ENCODE measurements at regions not wholly inside any gene's neighbourhood (a gene's known extent, or its start where the extent isn't known, plus 50 kb on each side); places are given as distances from the start of the nearest gene placed in this dataset.
A peak's percentile ranks its signal among the peaks of the same experiment; 100 is the strongest.
"Not testable (repeated sequence)": the region's sequence is repeated elsewhere in the genome, so short reads cannot be mapped to it uniquely, and the experiment has no call there.

- Mint-ChIP-seq H3K36me3 (no peaks in the 10 kb centered on the region), H3K9me3 (no peaks in the 10 kb centered on the region), H3K4me1 (peaks cover 12% of the 10 kb centered on the region), H3K27ac (peak overlapping the region; percentile 77), H3K4me3 (peak overlapping the region; percentile 94), H3K27me3 (peaks cover 73% of the 10 kb centered on the region)
- ATAC-seq: no peak
Observed at GRCh38 chr17:73902416-73903181, 258.4 kb upstream of the SDK2 start.

- no peak overlapping the region for H3K4me3 Mint-ChIP-seq
- H3K4me1 Mint-ChIP-seq: peaks cover 4% of the 10 kb centered on the region
- H3K27ac Mint-ChIP-seq: no peak overlapping the region
- peaks cover 51% of the 10 kb centered on the region for H3K27me3 Mint-ChIP-seq
- no peaks in the 10 kb centered on the region for H3K9me3 Mint-ChIP-seq
- ATAC-seq: no peak
- H3K36me3 Mint-ChIP-seq: no peaks in the 10 kb centered on the region
Observed at GRCh38 chr17:73906896-73907870, 262.9 kb upstream of the SDK2 start.

GRCh38 chr17:73909186-73909585 is 264.9 kb upstream of the SDK2 start:
- H3K4me1 Mint-ChIP-seq: no peaks in the 10 kb centered on the region
- H3K27ac Mint-ChIP-seq: no peak overlapping the region
- H3K27me3 Mint-ChIP-seq: peaks cover 51% of the 10 kb centered on the region
- no peaks in the 10 kb centered on the region for H3K36me3 Mint-ChIP-seq
- H3K4me3 Mint-ChIP-seq: no peak overlapping the region
- no peaks in the 10 kb centered on the region for H3K9me3 Mint-ChIP-seq
- no peak for ATAC-seq

- Mint-ChIP-seq H3K4me1 (no peaks in the 10 kb centered on the region), H3K9me3 (peaks cover 4% of the 10 kb centered on the region), H3K36me3 (no peaks in the 10 kb centered on the region), H3K27ac (no peak overlapping the region), H3K27me3 (peaks cover 58% of the 10 kb centered on the region), H3K4me3 (no peak overlapping the region)
- no peak for ATAC-seq
Observed at GRCh38 chr17:73910206-73910605, 266.0 kb upstream of the SDK2 start.

GRCh38 chr17:73910821-73911515 is 266.7 kb upstream of the SDK2 start:
- Mint-ChIP-seq H3K9me3 (peaks cover 7% of the 10 kb centered on the region), H3K4me1 (no peaks in the 10 kb centered on the region), H3K36me3 (no peaks in the 10 kb centered on the region), H3K27ac (no peak overlapping the region), H3K27me3 (peaks cover 64% of the 10 kb centered on the region), H3K4me3 (no peak overlapping the region)
- no peak for ATAC-seq

GRCh38 chr17:73911726-73912372 is 267.6 kb upstream of the SDK2 start:
- Mint-ChIP-seq H3K27me3 (peaks cover 63% of the 10 kb centered on the region), H3K27ac (no peak overlapping the region)
- ATAC-seq: no peak

GRCh38 chr17:73912373-73912746 is 268.1 kb upstream of the SDK2 start:
- peaks cover 7% of the 10 kb centered on the region for H3K9me3 Mint-ChIP-seq
- no peak overlapping the region for H3K27ac Mint-ChIP-seq
- no peaks in the 10 kb centered on the region for H3K4me1 Mint-ChIP-seq
- no peaks in the 10 kb centered on the region for H3K36me3 Mint-ChIP-seq
- peaks cover 63% of the 10 kb centered on the region for H3K27me3 Mint-ChIP-seq
- no peak overlapping the region for H3K4me3 Mint-ChIP-seq
- no peak for ATAC-seq

More at GRCh38 chr17:73911726-73912372, 267.6 kb upstream of the SDK2 start:
- peaks cover 7% of the 10 kb centered on the region for H3K9me3 Mint-ChIP-seq
- H3K4me3 Mint-ChIP-seq: no peak overlapping the region
- no peaks in the 10 kb centered on the region for H3K4me1 Mint-ChIP-seq
- H3K36me3 Mint-ChIP-seq: no peaks in the 10 kb centered on the region

GRCh38 chr17:73914536-73915274 is 270.5 kb upstream of the SDK2 start:
- no peaks in the 10 kb centered on the region for H3K36me3 Mint-ChIP-seq

GRCh38 chr17:73919033-73919432 is 274.8 kb upstream of the SDK2 start:
- H3K36me3 Mint-ChIP-seq, H3K4me1 Mint-ChIP-seq, H3K27ac Mint-ChIP-seq, H3K4me3 Mint-ChIP-seq, H3K9me3 Mint-ChIP-seq, ATAC-seq: not testable (repeated sequence)
- peaks cover 65% of the 10 kb centered on the region for H3K27me3 Mint-ChIP-seq

More at GRCh38 chr17:73914536-73915274, 270.5 kb upstream of the SDK2 start:
- H3K27me3 Mint-ChIP-seq: peaks cover 64% of the 10 kb centered on the region
- no peak overlapping the region for H3K4me3 Mint-ChIP-seq
- peaks cover 10% of the 10 kb centered on the region for H3K9me3 Mint-ChIP-seq
- no peaks in the 10 kb centered on the region for H3K4me1 Mint-ChIP-seq
- no peak for ATAC-seq
- H3K27ac Mint-ChIP-seq: no peak overlapping the region

- ATAC-seq: no peak
- peaks cover 3% of the 10 kb centered on the region for H3K9me3 Mint-ChIP-seq
- H3K4me1 Mint-ChIP-seq: no peaks in the 10 kb centered on the region
- no peaks in the 10 kb centered on the region for H3K36me3 Mint-ChIP-seq
- peaks cover 50% of the 10 kb centered on the region for H3K27me3 Mint-ChIP-seq
- no peak overlapping the region for H3K4me3 Mint-ChIP-seq
- H3K27ac Mint-ChIP-seq: no peak overlapping the region
Observed at GRCh38 chr17:73921306-73921705, 277.1 kb upstream of the SDK2 start.

- Mint-ChIP-seq H3K4me3 (no peak overlapping the region), H3K27me3 (peaks cover 45% of the 10 kb centered on the region), H3K36me3 (no peaks in the 10 kb centered on the region), H3K9me3 (peaks cover 3% of the 10 kb centered on the region), H3K4me1 (no peaks in the 10 kb centered on the region), H3K27ac (no peak overlapping the region)
- ATAC-seq: no peak
Observed at GRCh38 chr17:73924114-73924908, 279.2 kb upstream of the RPL38 start.

- no peak for ATAC-seq
- no peak overlapping the region for H3K27ac Mint-ChIP-seq
Observed at GRCh38 chr17:73924909-73925186, 278.6 kb upstream of the RPL38 start.

GRCh38 chr17:73929860-73930430 is 273.5 kb upstream of the RPL38 start:
- Mint-ChIP-seq H3K27me3 (peaks cover 20% of the 10 kb centered on the region), H3K27ac (no peak overlapping the region), H3K36me3 (no peaks in the 10 kb centered on the region), H3K9me3 (peaks cover 3% of the 10 kb centered on the region), H3K4me3 (no peak overlapping the region), H3K4me1 (no peaks in the 10 kb centered on the region)
- no peak for ATAC-seq

More at GRCh38 chr17:73924909-73925186, 278.6 kb upstream of the RPL38 start:
- peaks cover 3% of the 10 kb centered on the region for H3K9me3 Mint-ChIP-seq
- peaks cover 45% of the 10 kb centered on the region for H3K27me3 Mint-ChIP-seq
- no peaks in the 10 kb centered on the region for H3K4me1 Mint-ChIP-seq
- H3K36me3 Mint-ChIP-seq: no peaks in the 10 kb centered on the region
- no peak overlapping the region for H3K4me3 Mint-ChIP-seq
